ENCODE measurements at regions not wholly inside any gene's neighbourhood (a gene's known extent, or its start where the extent isn't known, plus 50 kb on each side); places are given as distances from the start of the nearest gene placed in this dataset.
"Not testable (repeated sequence)": the region's sequence is repeated elsewhere in the genome, so short reads cannot be mapped to it uniquely, and the experiment has no call there.

GRCh38 chr2:221893501-221893900, 321.4 kb upstream of the EPHA4 start:
- no peak for DNase-seq (ENCODE audit: low spot score)
- Mint-ChIP-seq H3K27me3 (ENCODE audit: unreplicated experiment) (no peaks in the 10 kb centered on the region), H3K9me3 (ENCODE audit: unreplicated experiment) (no peaks in the 10 kb centered on the region), H3K27ac (ENCODE audit: unreplicated experiment) (no peak overlapping the region), H3K4me3 (ENCODE audit: unreplicated experiment) (no peak overlapping the region), H3K36me3 (ENCODE audit: low read depth, unreplicated experiment) (no peaks in the 10 kb centered on the region), H3K4me1 (ENCODE audit: unreplicated experiment) (peaks cover 5% of the 10 kb centered on the region)
- no peak for TF ChIP-seq CTCF (IDR thresholded peaks at IDR 0.05; ENCODE audit: unreplicated experiment)

- not testable (repeated sequence) for H3K36me3 Mint-ChIP-seq (ENCODE audit: low read depth, unreplicated experiment); H3K27me3 Mint-ChIP-seq (ENCODE audit: unreplicated experiment); H3K9me3 Mint-ChIP-seq (ENCODE audit: unreplicated experiment); DNase-seq (ENCODE audit: low spot score); H3K4me1 Mint-ChIP-seq (ENCODE audit: unreplicated experiment); H3K27ac Mint-ChIP-seq (ENCODE audit: unreplicated experiment); H3K4me3 Mint-ChIP-seq (ENCODE audit: unreplicated experiment)
Measured at GRCh38 chr2:221892006-221892405, 319.9 kb upstream of the EPHA4 start.

- no peaks in the 10 kb centered on the region for H3K36me3 Mint-ChIP-seq (ENCODE audit: low read depth, unreplicated experiment)
- H3K4me3 Mint-ChIP-seq (ENCODE audit: unreplicated experiment), result no peak overlapping the region
- DNase-seq (ENCODE audit: low spot score), result no peak
- no peak for TF ChIP-seq CTCF (IDR thresholded peaks at IDR 0.05; ENCODE audit: unreplicated experiment)
- H3K27ac Mint-ChIP-seq (ENCODE audit: unreplicated experiment), result no peak overlapping the region
- no peaks in the 10 kb centered on the region for H3K4me1 Mint-ChIP-seq (ENCODE audit: unreplicated experiment)
- no peaks in the 10 kb centered on the region for H3K9me3 Mint-ChIP-seq (ENCODE audit: unreplicated experiment)
- peaks cover 1% of the 10 kb centered on the region for H3K27me3 Mint-ChIP-seq (ENCODE audit: unreplicated experiment)
Measured at GRCh38 chr2:221883976-221884375, 311.9 kb upstream of the EPHA4 start.

GRCh38 chr2:221876016-221876415, 303.9 kb upstream of the EPHA4 start:
- no peak for TF ChIP-seq CTCF (IDR thresholded peaks at IDR 0.05; ENCODE audit: unreplicated experiment)
- peaks cover 1% of the 10 kb centered on the region for H3K27me3 Mint-ChIP-seq (ENCODE audit: unreplicated experiment)
- peaks cover 5% of the 10 kb centered on the region for H3K9me3 Mint-ChIP-seq (ENCODE audit: unreplicated experiment)
- H3K4me1 Mint-ChIP-seq (ENCODE audit: unreplicated experiment), result no peaks in the 10 kb centered on the region
- DNase-seq (ENCODE audit: low spot score), result no peak
- H3K4me3 Mint-ChIP-seq (ENCODE audit: unreplicated experiment), result no peak overlapping the region
- no peak overlapping the region for H3K27ac Mint-ChIP-seq (ENCODE audit: unreplicated experiment)
- H3K36me3 Mint-ChIP-seq (ENCODE audit: low read depth, unreplicated experiment), result no peaks in the 10 kb centered on the region

GRCh38 chr2:221874444-221874843, 302.3 kb upstream of the EPHA4 start:
- DNase-seq (ENCODE audit: low spot score), result no peak
- TF ChIP-seq CTCF (IDR thresholded peaks at IDR 0.05; ENCODE audit: unreplicated experiment), result no peak
- H3K27me3 Mint-ChIP-seq (ENCODE audit: unreplicated experiment), result no peaks in the 10 kb centered on the region
- H3K27ac Mint-ChIP-seq (ENCODE audit: unreplicated experiment), result no peak overlapping the region
- peaks cover 5% of the 10 kb centered on the region for H3K9me3 Mint-ChIP-seq (ENCODE audit: unreplicated experiment)
- no peak overlapping the region for H3K4me3 Mint-ChIP-seq (ENCODE audit: unreplicated experiment)
- no peaks in the 10 kb centered on the region for H3K36me3 Mint-ChIP-seq (ENCODE audit: low read depth, unreplicated experiment)
- H3K4me1 Mint-ChIP-seq (ENCODE audit: unreplicated experiment), result no peaks in the 10 kb centered on the region

GRCh38 chr2:221857719-221858118, 285.6 kb upstream of the EPHA4 start:
- Mint-ChIP-seq H3K27ac (ENCODE audit: unreplicated experiment) (no peak overlapping the region), H3K27me3 (ENCODE audit: unreplicated experiment) (no peaks in the 10 kb centered on the region), H3K9me3 (ENCODE audit: unreplicated experiment) (no peaks in the 10 kb centered on the region), H3K4me1 (ENCODE audit: unreplicated experiment) (peaks cover 6% of the 10 kb centered on the region), H3K36me3 (ENCODE audit: low read depth, unreplicated experiment) (no peaks in the 10 kb centered on the region), H3K4me3 (ENCODE audit: unreplicated experiment) (no peak overlapping the region)
- DNase-seq (ENCODE audit: low spot score), result no peak
- no peak for TF ChIP-seq CTCF (IDR thresholded peaks at IDR 0.05; ENCODE audit: unreplicated experiment)
